IMR-90 (cell line): ENCODE measurements at regions not wholly inside any gene's neighbourhood (a gene's known extent, or its start where the extent isn't known, plus 50 kb on each side); places are given as distances from the start of the nearest gene placed in this dataset.

Source experiments
- ATAC-seq: fragments of 200-7000 bp; cut with Tn5 transposase; 2 replicates; pipeline ENCODE4 v1.9.1; 2020; ENCODE audit warnings: low read depth, mild to moderate bottlenecking, moderate library complexity
- BruUV-seq: library from RNA; stranded (reverse); fragments of 400-500 nt; replicated peaks from 2 replicates; lab custom pipeline; 2021; lab: Mats Ljungman, UMichigan
- CTCF ChIA-PET: fragments of 300-600 bp; formaldehyde crosslinking; extraction: SDS; loops from one replicate; lab custom pipeline; 2021; ENCODE audit warnings: antibody characterized with exemption; lab: Yijun Ruan, JAX
- POLR2A ChIA-PET: fragments of 300-600 bp; sonication (Branson Sonifier 250); formaldehyde crosslinking; loops from one replicate; lab custom pipeline; 2022; ENCODE audit warnings: antibody characterized with exemption; ENCODE audit not compliant: unreplicated experiment; lab: Charles Lee
- DNase-seq: peaks from one replicate; pipeline ENCODE4 v3.0.0; 2013
- H2AFZ ChIP-seq: replicated peaks from 2 replicates; pipeline ENCODE3; 2013; ENCODE audit warnings: low read length, mild to moderate bottlenecking; ENCODE audit not compliant: poor library complexity
- H2AK5ac ChIP-seq: 2 replicates; pipeline ENCODE4 v1.6.1; 2013; ENCODE audit warnings: low read depth, low read length, inconsistent platforms
- H2AK9ac ChIP-seq: replicated peaks from 2 replicates; pipeline ENCODE3; 2013; ENCODE audit warnings: mild to moderate bottlenecking, low read depth, low read length, moderate library complexity; ENCODE audit not compliant: poor library complexity
- H2BK120ac ChIP-seq: 2 replicates; pipeline ENCODE4 v1.6.1; 2013; ENCODE audit warnings: low read depth, low read length, inconsistent platforms
- H2BK15ac ChIP-seq: 3 replicates; pipeline ENCODE4 v1.6.1; 2013; ENCODE audit warnings: low read depth, low read length, inconsistent platforms
- H2BK20ac ChIP-seq: 2 replicates; pipeline ENCODE4 v1.6.1; 2013; ENCODE audit warnings: low read depth, mild to moderate bottlenecking, inconsistent platforms, low read length, moderate library complexity
- H2BK5ac ChIP-seq: 2 replicates; pipeline ENCODE4 v1.6.1; 2013; ENCODE audit warnings: mild to moderate bottlenecking, low read depth, low read length, inconsistent platforms; ENCODE audit not compliant: poor library complexity, severe bottlenecking
- H3K14ac ChIP-seq: replicated peaks from 2 replicates; pipeline ENCODE4 v1.6.1; 2013; ENCODE audit warnings: low read depth, low read length, inconsistent platforms
- H3K18ac ChIP-seq: 2 replicates; pipeline ENCODE4 v1.6.1; 2013; ENCODE audit warnings: low read depth, low read length, control low read depth
- H3K23ac ChIP-seq: 2 replicates; pipeline ENCODE4 v1.6.1; 2013; ENCODE audit warnings: low read depth, low read length, inconsistent platforms
- H3K27ac ChIP-seq: 2 replicates; pipeline ENCODE4 v1.5.1; 2013; ENCODE audit warnings: mild to moderate bottlenecking, control low read depth, low read length; ENCODE audit not compliant: insufficient read depth
- H3K27me3 ChIP-seq: 2 replicates; pipeline ENCODE4 v1.6.1; 2013; ENCODE audit warnings: low read length; ENCODE audit not compliant: control insufficient read depth, insufficient read depth
- H3K36me3 ChIP-seq: 2 replicates; pipeline ENCODE4 v1.6.1; 2013; ENCODE audit warnings: low read length, mixed read lengths; ENCODE audit not compliant: control insufficient read depth, insufficient read depth
- H3K4ac ChIP-seq: 2 replicates; pipeline ENCODE4 v1.6.1; 2013; ENCODE audit warnings: low read depth, low read length, inconsistent platforms
- H3K4me1 ChIP-seq: 2 replicates; pipeline ENCODE4 v1.6.1; 2013; ENCODE audit warnings: low read length, mixed read lengths; ENCODE audit not compliant: control insufficient read depth, insufficient read depth
- H3K4me2 ChIP-seq: 2 replicates; pipeline ENCODE4 v1.6.1; 2013; ENCODE audit warnings: low read depth, mild to moderate bottlenecking, control low read depth, low read length, moderate library complexity
- H3K4me3 ChIP-seq: 2 replicates; pipeline ENCODE4 v1.5.1; 2013; ENCODE audit warnings: low read depth, mild to moderate bottlenecking, control low read depth, low read length, moderate library complexity; ENCODE audit not compliant: insufficient read depth
- H3K56ac ChIP-seq: 2 replicates; pipeline ENCODE4 v1.6.1; 2013; ENCODE audit warnings: low read length, inconsistent platforms; ENCODE audit not compliant: insufficient read depth; ENCODE audit errors: extremely low read depth
- H3K79me1 ChIP-seq, 2 experiments: 2 replicates each; pipeline ENCODE4 v1.6.1; 2013; ENCODE audit warnings: low read length in 2 of 2, inconsistent platforms in 1 of 2, low read depth in 1 of 2
- H3K9ac ChIP-seq: 2 replicates; pipeline ENCODE4 v1.6.1; 2013; ENCODE audit warnings: low read depth, low read length, control low read depth
- H3K9me1 ChIP-seq: 2 replicates; pipeline ENCODE4 v1.6.1; 2013; ENCODE audit warnings: low read length, inconsistent platforms; ENCODE audit not compliant: insufficient read depth
- H3K9me3 ChIP-seq: 2 replicates; pipeline ENCODE4 v1.6.1; 2013; ENCODE audit warnings: low read length; ENCODE audit not compliant: control insufficient read depth, insufficient read depth
- H4K20me1 ChIP-seq: 2 replicates; pipeline ENCODE4 v1.6.1; 2013; ENCODE audit warnings: low read length, inconsistent platforms; ENCODE audit not compliant: insufficient read depth
- H4K5ac ChIP-seq: 2 replicates; pipeline ENCODE4 v1.6.1; 2013; ENCODE audit warnings: mild to moderate bottlenecking, low read depth, low read length, control low read depth
- H4K8ac ChIP-seq, 2 experiments: 2 replicates each; pipeline ENCODE4 v1.6.1; 2013; ENCODE audit warnings: low read depth in 2 of 2, low read length in 2 of 2, control low read depth in 1 of 2, inconsistent platforms in 1 of 2
- H4K91ac ChIP-seq: 2 replicates; pipeline ENCODE4 v1.6.1; 2013; ENCODE audit warnings: low read depth, low read length, inconsistent platforms; ENCODE audit not compliant: insufficient read depth
- BHLHE40 ChIP-seq: fragments of 150-350 bp; IDR thresholded peaks from 2 replicates; pipeline ENCODE4 v1.6.1; 2016; ENCODE audit warnings: mild to moderate bottlenecking, low read depth, low read length
- CEBPB ChIP-seq: IDR thresholded peaks from 2 replicates; pipeline ENCODE4 v1.6.1; 2012; ENCODE audit warnings: low read depth, low read length, improper control_type of control experiment
- CHD1 ChIP-seq: IDR thresholded peaks from 2 replicates; pipeline ENCODE4 v1.6.1; 2012; ENCODE audit warnings: low read depth, low read length, improper control_type of control experiment
- MAFK ChIP-seq: IDR thresholded peaks from 2 replicates; pipeline ENCODE4 v1.6.1; 2012; ENCODE audit warnings: low read depth, low read length, improper control_type of control experiment
- MAZ ChIP-seq: IDR thresholded peaks from 2 replicates; pipeline ENCODE4 v1.6.1; 2012; ENCODE audit warnings: low read depth, mild to moderate bottlenecking, low read length, improper control_type of control experiment, moderate library complexity, borderline replicate concordance
- MXI1 ChIP-seq: IDR thresholded peaks from 2 replicates; pipeline ENCODE4 v1.6.1; 2012; ENCODE audit warnings: low read depth, mild to moderate bottlenecking, low read length, moderate library complexity, borderline replicate concordance
- NFE2L2 ChIP-seq: fragments of 150-350 bp; IDR thresholded peaks from 2 replicates; pipeline ENCODE4 v1.6.1; 2016; ENCODE audit warnings: low read depth, mild to moderate bottlenecking, low read length
- POLR2A ChIP-seq: IDR thresholded peaks from 2 replicates; pipeline ENCODE4 v1.6.1; 2012; ENCODE audit warnings: mild to moderate bottlenecking, low read depth, low read length
- RAD21 ChIP-seq: IDR thresholded peaks from 2 replicates; pipeline ENCODE4 v1.6.1; 2012; ENCODE audit warnings: low read length, improper control_type of control experiment
- SMC3 ChIP-seq: fragments of 150-350 bp; IDR thresholded peaks from 2 replicates; pipeline ENCODE4 v1.6.1; 2016; ENCODE audit warnings: low read depth, mild to moderate bottlenecking, antibody characterized with exemption, low read length, moderate library complexity
- WGBS, 2 experiments: methylation state at CpG; one replicate each; pipeline versions ENCODE4 v1.1.5 to v1.1.7; 2013; ENCODE audit warnings: missing lambda C conversion rate in 2 of 2; ENCODE audit not compliant: insufficient read length in 1 of 2; ENCODE audit errors: extremely low coverage in 2 of 2; 5-methylcytosine and 5-hydroxymethylcytosine counted together
- dilution Hi-C: fragments of 300-500 bp; cut with HindIII; formaldehyde crosslinking; loops from one replicate; pipeline ENCODE4 v1.14.3; 2018; ENCODE audit warnings: low sequenced_read_pairs; ENCODE audit not compliant: unreplicated experiment
- in situ Hi-C: fragments of 300-500 bp; cut with MboI; formaldehyde crosslinking; loops from 3 replicates; pipeline ENCODE4 v1.14.3; 2019; ENCODE audit warnings: low sequenced_read_pairs, inconsistent platforms, mixed read lengths
- intact Hi-C: fragments of 100-400 bp; cut with micrococcal nuclease; formaldehyde crosslinking; loops from 2 replicates; pipeline ENCODE4 v1.10.0; 2022
- TF ChIP-seq, protein P1 (sequence below): conservative IDR thresholded peaks from 2 replicates; pipeline ENCODE4 v1.5.1; 2012; ENCODE audit warnings: mild to moderate bottlenecking, low read depth, low read length, improper control_type of control experiment
- TF ChIP-seq, protein P2 (sequence below): fragments of 150-350 bp; IDR thresholded peaks from 2 replicates; pipeline ENCODE4 v1.6.1; 2017; ENCODE audit warnings: mild to moderate bottlenecking, antibody characterized with exemption, low read length, low read depth

DNA sequence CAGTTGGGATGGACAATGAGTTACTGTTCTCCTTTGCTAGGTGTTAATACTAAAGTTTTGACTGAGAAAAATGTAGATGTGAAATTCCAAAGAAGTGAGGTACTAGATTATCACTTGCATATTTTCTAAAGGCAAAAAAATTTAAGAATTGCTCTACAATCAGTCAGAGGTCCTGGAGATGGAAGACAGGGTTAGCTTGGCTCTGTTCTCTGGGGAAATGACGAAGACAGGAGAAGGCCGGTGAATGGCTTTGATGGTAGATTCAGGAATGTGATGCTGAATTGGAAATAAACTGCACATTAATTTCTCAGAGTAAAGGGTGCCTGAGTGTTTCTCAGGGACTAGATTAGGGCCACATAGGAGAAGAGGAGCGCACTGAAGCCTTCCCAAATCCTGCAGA, 214.0 kb upstream of the LEF1 start:
- no peak for TF ChIP-seq BHLHE40
- no peak for TF ChIP-seq MXI1
- no peak for TF ChIP-seq POLR2A
- no peak for TF ChIP-seq CEBPB
- TF ChIP-seq RAD21, result no peak
- TF ChIP-seq, protein P1, sequence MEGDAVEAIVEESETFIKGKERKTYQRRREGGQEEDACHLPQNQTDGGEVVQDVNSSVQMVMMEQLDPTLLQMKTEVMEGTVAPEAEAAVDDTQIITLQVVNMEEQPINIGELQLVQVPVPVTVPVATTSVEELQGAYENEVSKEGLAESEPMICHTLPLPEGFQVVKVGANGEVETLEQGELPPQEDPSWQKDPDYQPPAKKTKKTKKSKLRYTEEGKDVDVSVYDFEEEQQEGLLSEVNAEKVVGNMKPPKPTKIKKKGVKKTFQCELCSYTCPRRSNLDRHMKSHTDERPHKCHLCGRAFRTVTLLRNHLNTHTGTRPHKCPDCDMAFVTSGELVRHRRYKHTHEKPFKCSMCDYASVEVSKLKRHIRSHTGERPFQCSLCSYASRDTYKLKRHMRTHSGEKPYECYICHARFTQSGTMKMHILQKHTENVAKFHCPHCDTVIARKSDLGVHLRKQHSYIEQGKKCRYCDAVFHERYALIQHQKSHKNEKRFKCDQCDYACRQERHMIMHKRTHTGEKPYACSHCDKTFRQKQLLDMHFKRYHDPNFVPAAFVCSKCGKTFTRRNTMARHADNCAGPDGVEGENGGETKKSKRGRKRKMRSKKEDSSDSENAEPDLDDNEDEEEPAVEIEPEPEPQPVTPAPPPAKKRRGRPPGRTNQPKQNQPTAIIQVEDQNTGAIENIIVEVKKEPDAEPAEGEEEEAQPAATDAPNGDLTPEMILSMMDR, result no peak
- no peak for TF ChIP-seq SMC3
- TF ChIP-seq, protein P2, sequence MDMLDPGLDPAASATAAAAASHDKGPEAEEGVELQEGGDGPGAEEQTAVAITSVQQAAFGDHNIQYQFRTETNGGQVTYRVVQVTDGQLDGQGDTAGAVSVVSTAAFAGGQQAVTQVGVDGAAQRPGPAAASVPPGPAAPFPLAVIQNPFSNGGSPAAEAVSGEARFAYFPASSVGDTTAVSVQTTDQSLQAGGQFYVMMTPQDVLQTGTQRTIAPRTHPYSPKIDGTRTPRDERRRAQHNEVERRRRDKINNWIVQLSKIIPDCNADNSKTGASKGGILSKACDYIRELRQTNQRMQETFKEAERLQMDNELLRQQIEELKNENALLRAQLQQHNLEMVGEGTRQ, result no peak
- no peak for TF ChIP-seq MAFK
- no peak for TF ChIP-seq MAZ
- TF ChIP-seq CHD1, result no peak
- no peak for TF ChIP-seq NFE2L2
- H2AK5ac ChIP-seq, result no peak overlapping the region
- ChIA-PET CTCF (no interaction called here), POLR2A (no interaction called here)
- dilution Hi-C loops (no loop called here), in situ Hi-C loops (no loop called here), intact Hi-C loops (loop anchor here (5.0 kb wide), 1 partner anchor 310 kb away; no protein-coding TSS in a partner anchor)
- H2AFZ ChIP-seq, result no peak overlapping the region
- no peak overlapping the region for H3K14ac ChIP-seq
- DNase-seq (no peak), ATAC-seq (no peak)
- H3K79me1 ChIP-seq, result no peaks in the 10 kb centered on the region
- H4K8ac ChIP-seq, result no peak overlapping the region
- no peak overlapping the region for H2BK120ac ChIP-seq
- no peak overlapping the region for H2BK15ac ChIP-seq
- H3K4ac ChIP-seq, result no peak overlapping the region
- no peaks in the 10 kb centered on the region for H3K4me1 ChIP-seq
- H3K27me3 ChIP-seq, result peaks cover 3% of the 10 kb centered on the region
- no peak overlapping the region for H2BK20ac ChIP-seq
- BruUV-seq, result no TSS peak
- no peaks in the 10 kb centered on the region for H3K36me3 ChIP-seq
- H3K9me1 ChIP-seq, result no peaks in the 10 kb centered on the region
- H3K56ac ChIP-seq, result no peak overlapping the region
- no CpG with 5 or more reads among the region's 3 CpGs for WGBS, 2 experiments
- H3K9me3 ChIP-seq, result no peaks in the 10 kb centered on the region
- H4K91ac ChIP-seq, result no peak overlapping the region
- no peak overlapping the region for H3K4me2 ChIP-seq
- H3K23ac ChIP-seq, result no peak overlapping the region
- no peak overlapping the region for H3K18ac ChIP-seq
- no peak overlapping the region for H3K9ac ChIP-seq
- no peak overlapping the region for H3K4me3 ChIP-seq
- no peak overlapping the region for H3K27ac ChIP-seq
- no peak overlapping the region for H4K5ac ChIP-seq
- H2BK5ac ChIP-seq, result no peak overlapping the region
- no peaks in the 10 kb centered on the region for H4K20me1 ChIP-seq
- no peak overlapping the region for H2AK9ac ChIP-seq
